ENCODE measurements at regions not wholly inside any gene's neighbourhood (a gene's known extent, or its start where the extent isn't known, plus 50 kb on each side); places are given as distances from the start of the nearest gene placed in this dataset.

DNA sequence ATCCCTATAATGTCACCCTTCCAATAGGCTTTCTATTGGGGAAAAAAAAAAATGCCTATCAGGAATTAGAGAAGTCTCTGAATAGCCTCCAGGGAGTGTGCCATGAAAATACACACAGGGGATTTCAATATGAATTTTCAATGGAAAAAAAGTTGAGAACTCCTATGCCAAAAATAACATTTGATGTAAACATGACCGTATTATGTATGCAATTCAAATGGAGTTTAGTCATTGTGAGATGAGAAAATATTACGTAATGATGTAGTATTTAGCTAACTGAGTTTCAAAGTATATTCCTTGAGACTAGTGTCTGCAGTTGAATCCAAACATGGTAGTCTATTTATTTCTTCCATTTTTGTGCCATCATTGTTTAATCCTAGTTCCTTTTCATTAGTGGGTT lies 182.3 kb downstream of the BLID start:
- no peaks in the 10 kb centered on the region for H3K79me2 ChIP-seq (ENCODE audit: low read depth)
- H3K4me2 ChIP-seq, result no peak overlapping the region
- H3K9me3 ChIP-seq (ENCODE audit: insufficient read depth, low read depth), result no peaks in the 10 kb centered on the region
- TF ChIP-seq, protein P1, sequence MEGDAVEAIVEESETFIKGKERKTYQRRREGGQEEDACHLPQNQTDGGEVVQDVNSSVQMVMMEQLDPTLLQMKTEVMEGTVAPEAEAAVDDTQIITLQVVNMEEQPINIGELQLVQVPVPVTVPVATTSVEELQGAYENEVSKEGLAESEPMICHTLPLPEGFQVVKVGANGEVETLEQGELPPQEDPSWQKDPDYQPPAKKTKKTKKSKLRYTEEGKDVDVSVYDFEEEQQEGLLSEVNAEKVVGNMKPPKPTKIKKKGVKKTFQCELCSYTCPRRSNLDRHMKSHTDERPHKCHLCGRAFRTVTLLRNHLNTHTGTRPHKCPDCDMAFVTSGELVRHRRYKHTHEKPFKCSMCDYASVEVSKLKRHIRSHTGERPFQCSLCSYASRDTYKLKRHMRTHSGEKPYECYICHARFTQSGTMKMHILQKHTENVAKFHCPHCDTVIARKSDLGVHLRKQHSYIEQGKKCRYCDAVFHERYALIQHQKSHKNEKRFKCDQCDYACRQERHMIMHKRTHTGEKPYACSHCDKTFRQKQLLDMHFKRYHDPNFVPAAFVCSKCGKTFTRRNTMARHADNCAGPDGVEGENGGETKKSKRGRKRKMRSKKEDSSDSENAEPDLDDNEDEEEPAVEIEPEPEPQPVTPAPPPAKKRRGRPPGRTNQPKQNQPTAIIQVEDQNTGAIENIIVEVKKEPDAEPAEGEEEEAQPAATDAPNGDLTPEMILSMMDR (conservative IDR thresholded peaks at IDR 0.05), result no peak
- no peak for TF ChIP-seq EZH2 (IDR thresholded peaks at IDR 0.05; ENCODE audit: low read depth)
- H3F3A ChIP-seq (ENCODE audit: insufficient read depth, low read depth), result no peaks in the 10 kb centered on the region
- no TSS peak for BruUV-seq (replicated peaks)
- no peaks in the 10 kb centered on the region for H4K20me1 ChIP-seq (ENCODE audit: insufficient read depth)
- H3K27ac ChIP-seq, result no peak overlapping the region
- DNase-seq, result no peak
- no peaks in the 10 kb centered on the region for H3K36me3 ChIP-seq (ENCODE audit: low read depth)
- H3K27me3 ChIP-seq (ENCODE audit: insufficient read depth, low read depth), result no peaks in the 10 kb centered on the region
- ChIA-PET CTCF (no interaction called here), POLR2A (ENCODE audit: unreplicated experiment) (no interaction called here)
- H2AFZ ChIP-seq, result no peak overlapping the region
- intact Hi-C loops (cut with micrococcal nuclease; ENCODE audit: unreplicated experiment), result no loop called here
- H3K9me2 ChIP-seq (ENCODE audit: insufficient read depth), result no peaks in the 10 kb centered on the region
- H3K4me1 ChIP-seq (replicated peaks; ENCODE audit: insufficient read depth), result peaks cover 6% of the 10 kb centered on the region; the same call in 1 of the 2 replicates
- no peak overlapping the region for H3K4me3 ChIP-seq

DNA sequence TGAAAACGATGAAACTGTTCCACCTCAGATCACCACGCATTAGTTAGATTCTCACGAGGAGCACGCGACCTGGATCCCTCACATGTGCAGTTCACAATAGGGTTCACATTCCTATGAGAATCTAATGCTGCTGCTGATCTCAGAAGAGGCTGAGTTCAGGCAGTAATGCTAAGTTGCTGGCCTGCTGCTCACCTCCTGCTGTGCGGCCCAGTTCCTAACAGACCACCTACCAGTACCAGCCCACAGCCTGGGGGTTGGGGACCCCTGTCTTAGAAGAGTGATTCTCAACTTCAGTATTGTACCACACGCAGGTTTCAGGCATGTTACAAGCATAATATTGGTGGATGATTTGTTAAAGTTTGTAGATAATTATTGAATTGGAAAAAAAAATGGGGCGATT lies 182.7 kb downstream of the BLID start:
- H3K9me3 ChIP-seq (ENCODE audit: insufficient read depth, low read depth), result no peaks in the 10 kb centered on the region
- H3K4me1 ChIP-seq (replicated peaks; ENCODE audit: insufficient read depth), result peaks cover 6% of the 10 kb centered on the region; the same call in 1 of the 2 replicates
- ChIA-PET CTCF (no interaction called here), POLR2A (ENCODE audit: unreplicated experiment) (no interaction called here)
- H3F3A ChIP-seq (ENCODE audit: insufficient read depth, low read depth), result no peaks in the 10 kb centered on the region
- no peaks in the 10 kb centered on the region for H3K79me2 ChIP-seq (ENCODE audit: low read depth)
- no peaks in the 10 kb centered on the region for H4K20me1 ChIP-seq (ENCODE audit: insufficient read depth)
- H2AFZ ChIP-seq, result no peak overlapping the region
- no peak overlapping the region for H3K4me2 ChIP-seq
- intact Hi-C loops (cut with micrococcal nuclease; ENCODE audit: unreplicated experiment), result no loop called here
- no peak overlapping the region for H3K27ac ChIP-seq
- H3K36me3 ChIP-seq (ENCODE audit: low read depth), result no peaks in the 10 kb centered on the region
- DNase-seq, result no peak
- H3K27me3 ChIP-seq (ENCODE audit: insufficient read depth, low read depth), result no peaks in the 10 kb centered on the region
- TF ChIP-seq, protein P1 (conservative IDR thresholded peaks at IDR 0.05), result no peak
- no peak for TF ChIP-seq EZH2 (IDR thresholded peaks at IDR 0.05; ENCODE audit: low read depth)
- no TSS peak for BruUV-seq (replicated peaks)
- no peaks in the 10 kb centered on the region for H3K9me2 ChIP-seq (ENCODE audit: insufficient read depth)
- no peak overlapping the region for H3K4me3 ChIP-seq

DNA sequence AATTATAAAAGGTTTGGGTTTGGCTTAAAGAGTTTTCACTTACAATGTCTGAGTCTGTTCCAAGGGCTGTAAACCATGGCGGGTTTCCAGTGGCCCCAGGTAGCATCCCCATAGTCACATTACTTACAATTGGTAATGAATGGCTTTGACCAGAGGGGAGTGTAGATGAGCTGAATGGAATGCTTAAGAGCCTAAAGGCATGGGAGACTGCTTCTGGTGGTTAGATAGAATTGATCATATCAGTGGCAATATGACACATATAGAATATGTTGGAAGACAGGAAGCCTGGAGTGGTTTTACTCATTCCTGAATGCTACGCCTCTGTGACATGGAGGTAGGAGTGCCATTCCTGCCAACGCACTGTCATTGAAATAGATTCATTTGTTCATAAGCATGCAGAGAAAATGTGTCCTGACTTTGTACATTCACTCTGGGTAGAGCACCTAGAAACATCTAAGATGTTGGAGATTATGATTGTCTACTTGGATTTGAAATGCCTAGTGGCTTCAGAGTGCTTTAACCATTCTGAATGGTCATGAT lies 183.3 kb downstream of the BLID start:
- CTCF ChIA-PET, result no interaction called here
- Histone ChIP-seq H3K4me3 (no peak overlapping the region), H3K36me3 (ENCODE audit: low read depth) (no peaks in the 10 kb centered on the region), H3K4me1 (replicated peaks; ENCODE audit: insufficient read depth) (peaks cover 6% of the 10 kb centered on the region; the same call in 1 of the 2 replicates), H3K4me2 (no peak overlapping the region), H4K20me1 (ENCODE audit: insufficient read depth) (no peaks in the 10 kb centered on the region), H3K27me3 (ENCODE audit: insufficient read depth, low read depth) (no peaks in the 10 kb centered on the region), H3K79me2 (ENCODE audit: low read depth) (no peaks in the 10 kb centered on the region), H3K9me2 (ENCODE audit: insufficient read depth) (no peaks in the 10 kb centered on the region), H2AFZ (no peak overlapping the region), H3K9me3 (ENCODE audit: insufficient read depth, low read depth) (no peaks in the 10 kb centered on the region), H3F3A (ENCODE audit: insufficient read depth, low read depth) (no peaks in the 10 kb centered on the region), H3K27ac (no peak overlapping the region)
- POLR2A ChIA-PET (ENCODE audit: unreplicated experiment), result no interaction called here
- no TSS peak for BruUV-seq (replicated peaks)
- intact Hi-C loops (cut with micrococcal nuclease; ENCODE audit: unreplicated experiment), result no loop called here
- peak in 1 of 2 experiments; percentile 28 for DNase-seq
- TF ChIP-seq, protein P1 (conservative IDR thresholded peaks at IDR 0.05), result no peak
